NCI-H1105 treated with DMSO at 0.1 percent for 48 hours (cell line): ENCODE measurements at regions not wholly inside any gene's neighbourhood (a gene's known extent, or its start where the extent isn't known, plus 50 kb on each side); places are given as distances from the start of the nearest gene placed in this dataset.
"Not testable (repeated sequence)": the region's sequence is repeated elsewhere in the genome, so short reads cannot be mapped to it uniquely, and the experiment has no call there.

Source experiments
- DNase-seq: peaks from one replicate; lab custom pipeline; 2025; lab: John Stamatoyannopoulos, UW

DNA sequence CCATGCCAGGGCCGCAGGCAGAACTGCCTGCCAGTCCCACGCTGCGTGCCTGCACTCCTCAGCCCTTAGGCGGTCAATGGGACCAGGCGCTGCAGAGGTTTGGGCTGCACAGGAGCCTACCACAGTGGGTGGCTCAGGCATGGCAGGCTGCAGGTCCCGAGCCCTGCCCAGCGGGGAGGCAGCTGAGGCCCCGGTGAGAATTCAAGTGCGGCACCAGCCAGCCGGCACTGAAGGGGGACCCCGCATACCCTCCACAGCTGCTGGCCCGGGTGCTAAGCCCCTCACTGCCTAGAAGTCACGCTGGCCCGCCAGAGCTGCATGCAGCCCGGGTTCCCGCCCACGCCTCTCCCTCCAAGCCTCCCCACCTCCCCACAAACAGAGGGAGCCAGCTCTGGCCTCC is 302.5 kb upstream of the UGT8 start:
- DNase-seq = no peak

DNA sequence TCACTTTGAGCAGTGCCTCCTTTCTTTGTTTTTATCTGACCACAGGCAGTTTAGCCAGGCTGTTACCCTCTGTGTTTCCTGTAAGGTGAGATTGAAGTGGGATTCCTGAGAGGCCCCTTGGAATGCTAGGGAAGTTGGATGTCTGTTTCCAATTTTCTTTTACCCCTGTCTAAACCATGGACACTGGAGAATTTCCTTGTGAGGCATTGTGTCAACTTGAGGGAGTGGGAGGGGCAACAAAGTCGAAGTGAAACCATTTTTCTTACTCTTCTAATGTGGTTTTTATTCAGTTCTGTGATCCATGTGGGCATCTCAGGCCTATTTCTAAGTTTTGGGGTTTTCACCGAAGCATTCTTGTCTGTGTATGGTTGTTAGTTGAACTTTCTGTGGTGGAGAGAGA is 296.1 kb upstream of the UGT8 start:
- DNase-seq = no peak

DNA sequence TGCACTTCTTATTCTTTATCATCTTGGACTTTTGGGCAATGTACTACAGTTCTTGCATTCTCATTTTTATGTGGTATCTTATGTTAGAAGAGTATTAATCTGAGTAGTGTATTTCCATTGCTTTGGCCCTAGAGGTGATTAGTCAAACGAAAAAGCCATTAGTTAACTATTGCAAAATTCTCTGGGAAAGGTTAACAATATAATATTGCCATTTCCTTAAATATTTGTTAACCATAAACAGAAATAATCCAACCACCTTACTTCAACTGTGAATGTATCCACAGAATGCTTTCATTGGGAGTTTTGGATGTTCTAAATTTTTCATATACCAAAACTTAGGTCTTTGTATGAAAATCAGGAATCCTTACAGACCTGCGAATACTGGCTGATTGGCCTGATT is 294.6 kb upstream of the UGT8 start:
- DNase-seq = no peak

DNA sequence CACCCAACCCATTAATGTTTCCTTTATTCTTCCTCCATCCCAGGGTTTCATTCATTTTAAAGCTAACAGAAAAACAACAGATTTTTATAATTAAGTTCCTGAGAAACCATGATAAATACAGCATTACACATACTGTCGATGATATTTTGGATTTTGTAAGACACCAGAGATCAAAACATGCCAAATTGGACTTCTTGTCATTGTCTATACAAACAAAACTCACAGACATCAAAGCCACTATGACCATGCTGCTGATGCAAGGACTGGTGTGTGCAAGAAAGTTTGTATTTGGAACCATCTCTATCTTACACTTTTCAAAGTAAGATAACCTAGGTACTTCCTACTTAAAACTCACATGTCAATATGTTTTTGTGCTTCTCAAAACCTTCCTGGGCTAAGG is 294.0 kb upstream of the UGT8 start:
- no peak for DNase-seq

DNA sequence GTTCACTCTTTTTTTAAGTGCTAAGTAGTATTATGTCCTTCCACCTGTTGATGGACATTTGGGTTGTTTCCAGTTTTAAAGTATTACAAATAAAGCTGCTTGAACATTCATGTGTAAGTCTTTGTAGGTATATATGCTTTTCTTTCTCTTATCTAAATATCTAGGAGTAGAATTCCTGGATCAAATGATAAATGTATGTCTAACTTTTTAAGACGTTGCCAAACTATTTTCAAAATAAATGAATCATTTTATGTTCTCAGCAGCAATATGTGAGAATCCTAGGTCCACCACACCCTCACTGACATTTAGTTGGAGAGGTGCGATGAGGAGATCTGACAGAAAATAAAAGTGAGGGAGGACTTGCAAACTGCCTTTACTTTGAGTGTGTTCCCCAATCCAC is 291.7 kb upstream of the UGT8 start:
- peak; percentile 25 for DNase-seq

DNA sequence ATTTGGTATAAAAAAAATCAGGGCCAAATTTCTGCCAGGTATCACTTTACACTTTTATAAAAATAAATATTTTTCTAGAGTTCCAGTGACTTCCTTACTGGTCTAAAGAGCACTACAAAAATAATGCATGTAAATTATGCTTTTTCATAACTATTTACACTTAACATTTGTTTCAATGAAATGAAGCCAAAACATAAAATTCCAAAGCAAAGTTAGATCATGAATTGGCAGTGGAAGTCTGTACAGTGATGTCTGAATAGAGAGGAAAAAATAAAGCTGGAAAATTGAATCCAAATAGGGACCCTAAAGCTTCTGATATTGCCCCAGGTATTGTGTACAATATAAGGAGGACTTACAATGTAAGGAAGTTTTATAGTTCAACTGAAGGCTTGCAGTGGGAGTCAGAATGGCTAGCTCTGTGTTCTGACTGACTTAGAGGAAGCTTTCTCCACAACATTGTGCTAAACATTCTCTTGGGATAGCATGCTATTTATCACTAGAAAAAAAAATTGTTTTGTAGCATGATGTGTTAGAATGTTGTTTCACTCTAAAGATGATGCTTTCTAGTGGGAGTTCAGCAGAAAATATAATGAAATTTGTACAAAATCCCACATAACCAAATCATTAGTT is 288.2 kb upstream of the UGT8 start:
- DNase-seq = no peak

DNA sequence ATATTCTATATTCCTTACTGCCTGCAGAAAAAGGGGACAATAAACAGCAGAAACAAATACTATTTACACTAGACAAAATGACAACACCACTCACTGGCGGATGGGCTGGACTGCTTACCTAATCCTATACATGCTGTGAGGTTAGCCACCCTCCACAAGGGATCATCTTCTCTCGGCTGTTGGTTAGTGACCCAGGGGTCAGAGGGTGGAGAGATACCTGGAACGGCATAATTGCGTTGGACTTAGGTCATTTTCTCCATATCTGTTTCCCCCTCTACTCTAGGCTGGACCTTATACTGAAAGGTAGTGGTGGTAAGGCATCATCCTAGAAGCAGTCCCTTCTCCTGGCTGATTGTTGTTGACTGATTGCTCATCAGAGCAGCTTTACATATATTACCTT is 286.8 kb upstream of the UGT8 start:
- DNase-seq = no peak

DNA sequence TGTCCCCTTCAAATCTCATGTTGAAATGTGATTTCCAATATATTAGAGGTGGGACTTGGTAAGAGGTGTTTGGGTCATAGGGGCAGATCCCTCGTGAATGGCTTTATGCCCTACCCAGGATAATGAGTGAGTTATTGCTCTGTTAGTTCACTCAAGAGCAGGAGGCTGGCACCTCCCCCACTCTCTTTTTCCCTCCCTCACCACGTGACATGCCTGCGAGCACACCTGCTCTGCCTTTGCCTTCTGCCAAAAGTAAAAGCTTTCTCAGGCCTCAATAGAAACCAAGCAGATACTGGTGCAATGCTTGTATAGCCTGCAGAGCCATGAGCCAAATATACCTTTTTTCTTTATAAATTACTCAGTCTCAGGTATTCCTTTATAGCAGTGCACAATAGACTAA is 286.3 kb upstream of the UGT8 start:
- DNase-seq = peak; percentile 33

DNA sequence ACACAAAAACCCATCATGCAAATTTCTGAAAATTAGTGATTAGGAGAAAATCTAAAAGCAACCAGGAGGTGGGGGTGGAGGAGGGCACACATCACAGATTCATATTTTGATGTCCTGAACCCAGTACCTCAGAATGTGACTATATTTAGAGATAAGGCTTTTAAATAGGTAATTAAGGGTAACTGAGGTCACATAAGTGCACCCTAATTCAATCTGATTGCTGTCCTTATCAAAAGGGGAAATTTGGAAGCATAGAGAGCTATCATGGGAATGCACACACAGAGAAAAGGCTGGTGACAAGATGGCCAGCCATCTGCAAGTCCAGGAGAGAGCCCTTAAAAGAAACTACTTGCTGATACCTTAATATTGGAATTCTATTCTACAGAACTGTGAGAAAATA is 281.8 kb upstream of the UGT8 start:
- no peak for DNase-seq

DNA sequence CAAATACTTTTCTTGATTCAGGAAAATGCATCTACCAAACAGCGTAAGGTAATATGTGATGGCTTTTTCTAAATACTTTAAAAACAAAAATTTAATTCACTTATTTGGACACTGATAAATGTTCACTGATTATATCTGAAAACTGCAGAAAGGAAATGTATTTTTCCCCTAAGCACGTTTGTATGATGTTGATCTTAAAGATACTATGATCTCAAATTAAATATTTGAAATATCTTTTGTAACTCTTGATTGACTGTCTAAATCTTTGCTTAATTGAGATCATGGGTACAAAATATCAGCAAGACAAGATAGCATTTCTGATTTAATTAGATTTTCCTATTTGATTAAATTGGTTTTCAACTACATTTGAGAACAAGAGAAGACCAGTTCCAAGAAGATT is 281.0 kb upstream of the UGT8 start:
- DNase-seq = no peak

DNA sequence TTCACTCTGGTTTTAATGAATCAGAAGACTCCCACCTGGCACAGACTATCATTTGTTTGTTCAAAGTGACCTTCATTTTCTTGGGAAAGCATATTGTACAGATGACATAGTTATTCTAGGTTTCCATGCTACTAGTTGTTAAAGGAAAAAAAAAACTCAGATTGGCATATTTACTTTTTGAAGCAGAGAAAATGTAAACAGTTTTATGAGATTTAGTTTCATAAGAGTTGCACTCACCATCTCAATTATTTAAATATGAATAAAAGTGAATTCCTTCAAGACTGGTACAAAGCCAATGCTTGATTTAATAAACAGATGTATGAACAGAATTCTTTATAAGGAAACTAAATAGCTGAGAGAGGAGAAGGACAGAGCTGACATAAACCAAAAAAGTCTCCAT is 280.3 kb upstream of the UGT8 start:
- no peak for DNase-seq

DNA sequence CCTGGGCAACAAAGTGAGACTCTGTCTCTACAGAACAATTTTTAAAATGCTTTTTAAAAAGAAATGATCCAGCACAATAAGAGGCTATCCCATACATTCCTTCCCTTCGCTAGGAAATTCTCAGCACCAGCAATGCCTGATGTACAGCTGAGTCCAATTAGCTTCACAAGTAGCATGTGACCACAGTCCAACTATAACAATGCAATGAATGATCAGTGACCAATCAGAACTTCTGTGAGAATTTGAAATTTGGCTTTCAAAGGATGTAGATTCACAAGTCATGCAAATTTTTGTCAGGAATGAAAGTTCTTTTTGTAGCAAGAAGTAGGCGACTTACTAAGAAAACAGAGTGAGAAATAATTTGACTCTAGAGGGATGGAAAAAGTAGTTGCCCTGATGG is 278.5 kb upstream of the UGT8 start:
- DNase-seq = no peak

DNA sequence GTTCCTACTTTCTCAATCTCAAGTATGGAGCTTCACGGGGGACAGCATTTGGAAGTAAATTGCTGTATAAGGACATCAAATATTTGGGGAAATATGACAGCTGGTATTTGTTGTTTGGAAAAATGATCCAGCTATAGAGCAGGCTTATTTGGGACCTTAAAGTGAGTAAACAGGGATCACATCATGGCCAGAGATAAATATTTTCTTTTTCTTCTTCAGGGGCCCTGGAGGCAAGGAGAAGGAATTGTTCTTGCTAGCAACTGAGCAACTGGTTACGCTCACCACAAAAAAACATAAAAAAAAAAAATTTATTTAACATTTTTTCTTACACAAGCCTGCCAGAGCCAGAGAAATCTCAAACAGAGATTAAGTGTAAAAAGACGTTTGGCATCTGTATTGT is 277.2 kb upstream of the UGT8 start:
- no peak for DNase-seq

DNA sequence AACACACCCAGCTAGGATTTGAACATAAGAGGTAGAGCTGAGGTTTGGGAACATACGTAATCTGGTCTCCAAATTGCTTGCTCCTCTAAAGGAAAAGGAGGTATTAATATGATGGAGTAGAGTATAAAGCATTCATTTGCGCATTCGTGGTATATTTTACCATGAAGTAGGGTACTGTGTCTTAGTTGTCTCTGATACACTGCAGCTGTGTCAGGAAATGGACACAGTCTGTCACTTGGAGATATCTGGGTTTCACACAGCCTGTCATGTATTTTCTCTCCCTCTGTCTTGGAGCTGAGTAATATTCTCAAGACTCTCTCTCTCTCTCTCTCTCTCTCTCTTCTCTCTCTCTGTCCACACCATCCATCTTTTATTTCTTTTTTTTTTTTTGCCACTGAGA is 274.8 kb upstream of the UGT8 start:
- DNase-seq = no peak

DNA sequence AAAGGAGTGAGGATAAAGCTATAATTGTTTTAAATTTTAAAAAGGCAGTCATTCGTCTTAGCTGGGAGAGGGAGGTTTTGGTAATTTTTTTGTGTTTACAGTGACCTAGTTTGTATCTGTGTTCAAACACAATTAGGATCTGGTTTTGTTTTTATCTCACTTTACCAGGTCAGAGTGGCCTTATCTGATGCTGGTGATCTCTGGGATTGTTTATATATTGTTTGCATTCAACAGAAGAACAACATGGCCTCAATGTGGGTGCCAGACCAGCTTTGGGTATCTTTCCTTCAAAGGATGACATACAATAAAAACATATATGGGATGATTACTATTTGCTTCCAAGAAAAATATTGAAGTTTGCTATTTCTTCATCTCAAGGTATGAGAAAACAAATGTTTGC is 272.2 kb upstream of the UGT8 start:
- DNase-seq = no peak

DNA sequence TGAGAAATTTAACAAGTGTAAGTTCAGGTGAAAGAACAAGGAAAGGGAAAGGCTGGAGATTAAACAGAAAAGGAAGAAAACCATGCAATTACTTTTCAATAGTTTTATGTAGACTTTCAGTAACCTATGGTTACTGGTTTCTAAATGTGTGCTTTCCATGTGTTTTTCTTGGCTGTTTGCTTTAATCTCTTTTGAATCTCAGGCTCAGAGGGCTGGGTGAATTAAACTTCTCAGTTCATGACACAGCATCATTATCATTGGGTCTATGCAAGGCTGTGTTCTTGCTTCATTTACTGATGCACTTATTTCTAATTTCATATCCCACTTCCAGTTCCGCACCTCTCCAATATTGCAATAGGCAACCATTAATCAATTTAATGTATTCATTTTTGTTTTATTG is 266.5 kb upstream of the UGT8 start:
- no peak for DNase-seq

DNA sequence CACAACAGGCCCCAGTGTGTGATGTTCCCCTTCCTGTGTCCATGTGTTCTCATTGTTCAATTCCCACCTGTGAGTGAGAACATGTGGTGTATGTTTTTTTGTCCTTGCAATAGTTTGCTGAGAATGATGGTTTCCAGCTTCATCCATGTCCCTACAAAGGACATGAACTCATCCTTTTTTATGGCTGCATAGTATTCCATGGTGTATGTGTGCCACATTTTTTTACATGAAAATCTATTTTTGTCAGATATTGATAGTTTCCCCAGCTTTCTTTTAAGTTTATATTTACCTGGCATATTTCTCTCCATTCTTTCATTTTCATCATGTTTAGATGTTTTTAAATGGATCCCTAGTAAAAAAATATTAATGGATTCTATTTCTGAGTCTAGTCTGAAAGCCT is 264.2 kb upstream of the UGT8 start:
- DNase-seq = not testable (repeated sequence)

DNA sequence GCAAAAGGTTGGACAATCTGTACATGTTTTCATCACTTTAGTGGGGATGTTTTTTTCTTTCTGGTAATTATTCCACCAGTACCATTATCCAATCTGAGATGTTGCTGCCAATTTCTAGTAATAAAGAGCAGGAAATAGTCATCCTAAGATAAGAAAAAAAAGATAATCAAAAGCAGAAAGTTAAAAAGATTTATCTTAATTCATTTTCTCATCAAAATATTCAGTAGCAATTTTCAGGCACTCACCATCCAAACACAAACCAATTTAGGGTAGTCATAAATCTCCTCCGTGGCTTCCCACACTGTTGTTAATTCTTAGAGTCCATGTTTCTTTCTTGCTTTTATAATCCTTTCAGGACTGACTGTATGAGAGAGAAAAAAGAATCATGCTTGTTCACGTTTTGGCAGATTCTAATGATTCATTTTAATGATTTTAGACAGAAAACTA is 263.7 kb upstream of the UGT8 start:
- DNase-seq = no peak

DNA sequence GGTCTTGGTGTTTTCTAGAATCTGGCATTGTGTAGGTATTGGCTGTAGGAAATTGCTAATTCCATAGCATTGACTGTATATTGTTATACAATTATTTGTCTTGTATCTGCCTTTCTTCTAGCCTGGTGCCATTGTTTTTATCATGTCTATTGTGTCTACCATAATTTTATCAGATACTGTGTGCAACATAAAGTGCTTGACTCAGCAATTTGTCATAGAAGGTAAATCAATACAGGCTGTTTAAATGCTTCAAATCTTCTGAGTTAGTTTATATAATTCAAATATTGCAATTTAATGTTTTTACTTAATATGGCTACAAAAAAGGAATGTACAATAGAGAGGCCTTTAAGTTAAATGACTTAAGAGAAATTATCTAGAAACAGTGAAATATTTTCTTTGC is 263.3 kb upstream of the UGT8 start:
- DNase-seq = no peak

DNA sequence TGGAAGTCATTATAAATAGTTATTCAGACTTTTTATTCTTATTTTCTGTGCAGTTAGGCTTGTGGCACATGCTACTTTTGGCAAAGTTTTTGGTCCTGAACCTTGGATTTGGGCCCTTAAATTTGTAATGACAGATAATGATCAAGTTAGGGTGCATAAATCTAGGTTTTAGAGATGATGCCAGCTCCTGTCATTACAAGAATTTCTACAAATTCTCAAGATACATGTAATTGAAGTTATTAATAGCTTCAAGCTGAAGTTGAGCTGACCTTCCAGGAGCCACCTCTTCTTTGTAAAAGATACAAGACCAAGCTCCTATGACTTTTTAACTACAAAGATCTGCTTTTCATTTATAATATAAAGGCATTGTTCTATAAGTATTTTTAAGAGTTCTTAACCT is 255.6 kb upstream of the UGT8 start:
- DNase-seq = no peak

DNA sequence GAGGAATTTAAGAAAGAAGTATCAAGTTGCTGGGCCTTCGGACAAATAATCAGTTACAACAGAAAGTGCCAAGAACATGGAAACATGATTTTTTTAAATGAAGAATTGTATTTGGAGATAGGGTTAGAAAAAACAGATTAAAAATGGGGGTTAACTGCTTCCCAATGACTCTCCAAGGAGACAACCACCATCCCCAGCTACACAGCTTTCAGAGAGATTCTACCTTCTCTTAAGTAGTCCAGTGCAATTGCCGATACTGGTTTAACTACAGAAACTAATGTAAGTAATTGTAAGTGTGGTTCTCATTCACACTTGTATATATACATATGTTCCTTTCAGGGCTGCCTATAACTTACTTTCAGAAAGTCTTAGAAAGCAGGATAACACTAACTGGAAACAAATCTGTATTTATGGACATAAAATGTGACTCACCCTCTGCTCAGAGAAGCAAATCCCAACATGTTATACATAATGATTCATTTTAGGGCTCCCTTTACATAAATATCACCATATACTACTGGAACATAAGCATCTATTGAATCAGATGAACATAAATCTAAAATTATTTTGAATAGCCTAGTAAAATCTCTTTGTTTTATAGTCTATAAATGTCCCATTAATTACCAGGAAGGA is 248.9 kb upstream of the UGT8 start:
- no peak for DNase-seq

DNA sequence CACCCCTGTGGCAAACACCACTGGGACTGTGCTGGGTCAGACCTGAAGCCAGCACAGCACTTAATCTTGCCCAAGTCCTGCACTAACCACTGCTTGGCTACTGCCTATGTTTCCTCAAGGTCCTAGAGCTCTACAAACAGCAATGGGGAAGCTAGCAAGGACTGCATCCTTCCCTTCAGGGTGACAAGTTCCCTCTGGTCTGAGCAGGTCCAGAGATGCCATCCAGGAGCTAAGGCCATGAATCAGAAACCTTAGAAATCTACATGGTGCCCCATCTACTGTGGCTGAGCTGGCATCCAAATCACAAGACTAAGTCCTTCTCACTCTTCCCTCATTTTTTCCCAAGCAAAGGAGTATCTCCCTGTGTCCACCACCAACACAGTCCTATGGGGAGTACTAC is 239.7 kb upstream of the UGT8 start:
- no peak for DNase-seq

DNA sequence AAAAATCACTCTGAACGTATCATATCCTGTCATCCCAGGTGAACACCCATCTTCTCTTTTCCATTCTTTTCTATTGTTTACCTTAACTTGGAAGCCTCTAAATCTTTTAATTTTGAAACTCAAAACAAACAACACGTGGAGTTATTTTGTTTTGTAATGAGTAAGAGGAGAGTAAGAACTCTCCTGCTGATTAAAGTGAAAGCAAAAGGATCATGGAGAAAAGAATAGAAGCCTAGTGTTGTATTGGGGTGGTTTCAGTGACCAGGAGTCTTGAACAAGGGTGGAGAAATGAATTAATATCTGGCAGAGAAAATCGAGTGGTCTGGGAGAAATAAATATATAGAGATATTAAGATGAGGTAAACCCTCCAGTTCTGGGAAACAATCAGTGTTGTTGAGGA is 237.4 kb upstream of the UGT8 start:
- no peak for DNase-seq

DNA sequence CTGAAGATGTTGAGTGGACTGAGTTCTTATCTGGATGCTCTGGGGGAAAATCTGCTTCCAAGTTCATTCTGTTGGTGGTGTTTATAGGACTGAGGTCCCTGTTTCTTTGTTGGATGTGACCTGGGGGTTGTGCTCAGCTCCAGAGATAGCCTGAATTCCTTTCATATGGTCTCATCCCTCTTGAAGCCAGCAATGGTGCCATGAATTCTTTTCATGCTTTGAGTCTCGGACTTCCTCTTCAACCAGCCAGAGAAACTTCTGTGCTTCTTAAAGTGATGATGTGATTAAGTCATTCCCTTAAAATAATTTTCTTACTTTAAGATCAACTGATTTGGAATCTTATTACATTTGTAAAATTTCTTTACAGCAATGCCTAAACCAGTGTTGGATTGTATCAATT is 233.8 kb upstream of the UGT8 start:
- no peak for DNase-seq
